Ovary (tissue), 7 donors: ENCODE measurements at regions not wholly inside any gene's neighbourhood (a gene's known extent, or its start where the extent isn't known, plus 50 kb on each side); places are given as distances from the start of the nearest gene placed in this dataset.

ENCODE experiments used
- DNase-seq, 5 donors: peaks; one replicate each; pipeline ENCODE4 v3.0.0-alpha.2; 2019 to 2020
- H3K27ac ChIP-seq, 2 donors: fragments of 200-600 bp; one replicate each; pipeline versions ENCODE4 v1.5.1 to v1.8.0; 2019 to 2022
- H3K27me3 ChIP-seq: fragments of 200-600 bp; one replicate; pipeline ENCODE4 v1.8.0; 2022
- H3K36me3 ChIP-seq: fragments of 200-600 bp; sonication (generic); one replicate; pipeline ENCODE4 v1.5.1; 2019
- H3K4me1 ChIP-seq: one replicate; pipeline ENCODE4 v1.8.1; 2013; ENCODE audit warnings: mild to moderate bottlenecking, moderate library complexity; ENCODE audit not compliant: insufficient read depth
- H3K4me3 ChIP-seq: fragments of 200-600 bp; sonication (generic); one replicate; pipeline ENCODE4 v1.5.1; 2017
- H3K9me3 ChIP-seq, 2 donors: fragments of 200-600 bp in 1 of 2; sonication (generic) in 1 of 2; one replicate each; pipeline versions ENCODE4 v1.5.1 to v1.8.1; 2013 to 2019; ENCODE audit warnings: mild to moderate bottlenecking in 1 of 2, moderate library complexity in 1 of 2
- EP300 ChIP-seq: sonication (generic); formaldehyde crosslinking; IDR thresholded peaks from one replicate; pipeline ENCODE4 v1.6.1; 2017; ENCODE audit warnings: antibody characterized with exemption
- POLR2A ChIP-seq: fragments of 450-650 bp; IDR thresholded peaks from one replicate; pipeline ENCODE4 v1.6.1; 2017; ENCODE audit warnings: antibody characterized with exemption, mild to moderate bottlenecking, moderate library complexity
- WGBS, 3 donors: extraction: QIAGEN DNeasy Blood & Tissue Kit in 1 of 3; methylation state at CpG; one replicate each; pipeline versions ENCODE4 v1.1.5 to v1.1.7; 2013 to 2017; 5-methylcytosine and 5-hydroxymethylcytosine counted together
- intact Hi-C, 4 donors: fragments of 100-400 bp; cut with DNase I; formaldehyde crosslinking; loops; one replicate each; pipeline versions ENCODE4 v1.11.0 to v1.15.1; 2022 to 2023
- TF ChIP-seq, protein P1 (sequence below), 3 donors: fragments of 450-650 bp in 2 of 3; fragments of 200-600 bp in 1 of 3; IDR thresholded peaks; one replicate each; pipeline versions ENCODE4 v1.5.1 to v1.8.0; 2016 to 2022; ENCODE audit warnings: antibody characterized with exemption in 3 of 3, mild to moderate bottlenecking in 1 of 3
- donor health status: DM: no; HTN: no; CAD: no; lungs with moderate emphysema.
- donor health status: DM: no; HTN: no; CAD: no.
- donor health status: Bipolar disorder and iron deficiency.
- donor health status: DM: no; HTN: no; CAD: no.
- donor health status: DM: yes; HTN: yes; CAD: no.

DNA sequence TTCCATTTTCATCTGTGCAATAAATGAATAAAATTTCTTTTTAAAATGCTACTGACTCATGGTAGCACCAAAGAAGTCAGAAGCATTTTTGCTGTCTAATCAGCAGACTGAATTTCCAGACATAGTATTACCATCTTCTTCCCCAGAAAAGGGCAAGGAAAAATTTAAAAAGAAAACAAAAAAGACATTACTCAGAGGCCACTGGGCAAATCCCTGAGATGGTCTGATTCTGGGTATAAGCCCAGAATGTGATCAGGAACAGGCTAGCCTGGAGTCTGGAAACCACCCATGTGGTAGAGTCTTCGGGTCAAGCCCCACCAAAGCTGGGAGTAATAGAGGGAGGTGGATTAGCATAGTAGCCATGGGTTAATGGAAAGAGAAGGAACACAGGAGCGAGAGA is 342.8 kb downstream of the FBXW7 start:
- TF ChIP-seq POLR2A (no peak), EP300 (no peak)
- TF ChIP-seq, protein P1, sequence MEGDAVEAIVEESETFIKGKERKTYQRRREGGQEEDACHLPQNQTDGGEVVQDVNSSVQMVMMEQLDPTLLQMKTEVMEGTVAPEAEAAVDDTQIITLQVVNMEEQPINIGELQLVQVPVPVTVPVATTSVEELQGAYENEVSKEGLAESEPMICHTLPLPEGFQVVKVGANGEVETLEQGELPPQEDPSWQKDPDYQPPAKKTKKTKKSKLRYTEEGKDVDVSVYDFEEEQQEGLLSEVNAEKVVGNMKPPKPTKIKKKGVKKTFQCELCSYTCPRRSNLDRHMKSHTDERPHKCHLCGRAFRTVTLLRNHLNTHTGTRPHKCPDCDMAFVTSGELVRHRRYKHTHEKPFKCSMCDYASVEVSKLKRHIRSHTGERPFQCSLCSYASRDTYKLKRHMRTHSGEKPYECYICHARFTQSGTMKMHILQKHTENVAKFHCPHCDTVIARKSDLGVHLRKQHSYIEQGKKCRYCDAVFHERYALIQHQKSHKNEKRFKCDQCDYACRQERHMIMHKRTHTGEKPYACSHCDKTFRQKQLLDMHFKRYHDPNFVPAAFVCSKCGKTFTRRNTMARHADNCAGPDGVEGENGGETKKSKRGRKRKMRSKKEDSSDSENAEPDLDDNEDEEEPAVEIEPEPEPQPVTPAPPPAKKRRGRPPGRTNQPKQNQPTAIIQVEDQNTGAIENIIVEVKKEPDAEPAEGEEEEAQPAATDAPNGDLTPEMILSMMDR (IDR thresholded peaks at IDR 0.05), result no peak
- intact Hi-C loops, result no loop called here
- no peaks in the 10 kb centered on the region for H3K27me3 ChIP-seq
- H3K4me3 ChIP-seq, result no peak overlapping the region
- no peaks in the 10 kb centered on the region for H3K9me3 ChIP-seq
- WGBS, 3 donors, result 87 to 92% (median 89%) methylated on average over 2 of the region's 2 CpGs
- no peak for DNase-seq
- H3K36me3 ChIP-seq, result no peaks in the 10 kb centered on the region
- no peaks in the 10 kb centered on the region for H3K4me1 ChIP-seq
- no peak overlapping the region for H3K27ac ChIP-seq

DNA sequence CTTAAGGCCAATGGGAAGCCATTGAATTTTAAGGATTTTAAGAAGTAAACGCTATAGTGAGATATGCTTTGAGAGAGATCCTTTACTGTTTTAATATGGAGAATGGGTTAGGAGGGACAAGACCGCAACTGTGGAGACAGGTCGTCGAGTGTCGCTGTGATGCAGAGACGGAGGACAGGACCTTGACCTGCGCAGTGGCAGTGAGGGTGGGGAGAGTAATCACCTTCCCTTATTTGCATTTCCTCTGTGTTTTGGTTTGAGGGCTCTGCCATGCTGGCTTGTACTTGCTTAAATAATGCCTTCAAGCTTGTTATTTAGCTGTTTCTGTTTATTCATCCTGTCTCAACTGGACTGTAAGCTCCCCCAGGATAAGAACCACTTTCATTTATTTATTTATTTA is 345.0 kb downstream of the FBXW7 start:
- Histone ChIP-seq H3K27me3 (no peaks in the 10 kb centered on the region), H3K9me3 (no peaks in the 10 kb centered on the region), H3K36me3 (no peaks in the 10 kb centered on the region), H3K27ac (no peak overlapping the region), H3K4me3 (no peak overlapping the region), H3K4me1 (no peaks in the 10 kb centered on the region)
- no peak for DNase-seq
- no peak for TF ChIP-seq EP300
- TF ChIP-seq POLR2A, result no peak
- TF ChIP-seq, protein P1 (IDR thresholded peaks at IDR 0.05), result no peak
- intact Hi-C loops, result no loop called here
- WGBS, 3 donors, result 86 to 97% (median 93%) methylated on average over 7 of the region's 7 CpGs

DNA sequence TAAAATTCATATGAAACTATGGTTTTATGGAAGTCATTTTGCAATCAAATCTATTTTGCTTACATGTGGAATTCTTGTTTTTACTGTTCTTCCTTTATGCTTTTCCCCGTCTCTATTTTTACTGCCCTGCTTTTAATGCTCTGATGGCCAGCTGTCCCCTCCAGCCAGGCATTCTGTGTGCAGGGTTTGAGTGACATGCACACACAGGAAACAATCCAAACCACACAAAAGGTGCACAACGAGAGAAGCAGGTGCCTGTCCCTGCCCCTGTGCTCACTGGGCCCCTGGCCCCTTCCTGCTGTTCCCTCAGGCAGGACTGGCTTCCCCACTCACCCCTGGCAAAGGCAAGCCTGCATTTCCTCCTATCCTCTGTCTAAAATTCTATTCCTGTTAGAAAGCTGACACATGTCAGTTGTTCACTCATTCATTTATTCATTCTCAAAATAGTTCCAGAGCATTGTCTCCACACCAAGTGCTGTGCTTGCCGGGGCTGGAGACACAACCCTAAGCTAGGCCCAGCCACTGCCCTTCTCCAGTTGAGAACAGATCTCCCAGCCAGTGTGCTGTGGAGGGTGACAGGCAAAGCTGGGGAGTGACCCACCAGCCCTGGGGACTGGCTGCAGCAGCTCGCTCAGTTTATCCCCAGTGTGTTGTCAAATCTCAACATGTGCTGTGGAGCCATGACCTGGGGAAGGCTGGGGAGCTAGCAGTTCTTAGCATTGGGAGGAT is 346.3 kb downstream of the FBXW7 start:
- Histone ChIP-seq H3K9me3 (no peaks in the 10 kb centered on the region), H3K27me3 (no peaks in the 10 kb centered on the region), H3K27ac (no peak overlapping the region), H3K36me3 (no peaks in the 10 kb centered on the region), H3K4me1 (no peaks in the 10 kb centered on the region), H3K4me3 (no peak overlapping the region)
- DNase-seq, result no peak
- 64 to 71% (median 68%) methylated on average over 4 of the region's 4 CpGs for WGBS, 3 donors
- TF ChIP-seq EP300 (no peak), POLR2A (no peak)
- TF ChIP-seq, protein P1 (IDR thresholded peaks at IDR 0.05), result no peak
- intact Hi-C loops, result no loop called here

DNA sequence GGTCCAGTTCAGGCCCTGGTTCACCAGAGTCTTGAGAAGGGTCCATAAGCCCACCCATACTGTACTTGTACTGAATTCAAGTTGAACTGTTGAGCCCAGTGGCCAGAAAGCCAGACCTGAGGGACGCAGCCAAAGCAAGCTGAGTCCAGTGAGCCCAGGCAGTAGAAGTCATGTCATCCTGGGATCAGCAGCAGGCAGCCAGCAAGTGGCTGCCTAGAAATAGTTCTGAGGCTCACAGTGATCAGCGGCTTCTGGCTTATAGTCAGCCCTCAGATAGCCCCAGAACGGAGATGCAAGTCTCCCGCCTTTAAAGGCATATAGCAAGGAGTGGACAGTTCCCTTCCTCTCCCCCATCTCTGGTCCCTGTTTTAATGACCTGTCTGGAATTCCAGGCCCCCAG is 347.1 kb downstream of the FBXW7 start:
- 45 to 63% (median 49%) methylated on average over 4 of the region's 4 CpGs for WGBS, 3 donors
- Histone ChIP-seq H3K36me3 (no peaks in the 10 kb centered on the region), H3K9me3 (no peaks in the 10 kb centered on the region), H3K27me3 (no peaks in the 10 kb centered on the region), H3K4me1 (no peaks in the 10 kb centered on the region), H3K27ac (no peak overlapping the region), H3K4me3 (no peak overlapping the region)
- TF ChIP-seq, protein P1 (IDR thresholded peaks at IDR 0.05), result no peak
- TF ChIP-seq POLR2A (no peak), EP300 (no peak)
- DNase-seq, result no peak
- intact Hi-C loops, result no loop called here
